Tibial nerve (tissue), 4 donors: ENCODE measurements at regions not wholly inside any gene's neighbourhood (a gene's known extent, or its start where the extent isn't known, plus 50 kb on each side); places are given as distances from the start of the nearest gene placed in this dataset.

Source experiments
- EP300 ChIP-seq, 2 donors: sonication (generic); formaldehyde crosslinking; IDR thresholded peaks; one replicate each; pipeline ENCODE4 v1.6.1; 2017; ENCODE audit warnings: antibody characterized with exemption in 2 of 2, mild to moderate bottlenecking in 1 of 2
- TF ChIP-seq, protein P1 (sequence below), 5 experiments: fragments of 200-600 bp in 3 of 5; fragments of 450-650 bp in 2 of 5; sonication (generic) in 3 of 5; IDR thresholded peaks; one replicate each; pipeline ENCODE4 v1.5.1; 2016 to 2019; ENCODE audit warnings: antibody characterized with exemption in 5 of 5, mild to moderate bottlenecking in 3 of 5, moderate library complexity in 2 of 5

DNA sequence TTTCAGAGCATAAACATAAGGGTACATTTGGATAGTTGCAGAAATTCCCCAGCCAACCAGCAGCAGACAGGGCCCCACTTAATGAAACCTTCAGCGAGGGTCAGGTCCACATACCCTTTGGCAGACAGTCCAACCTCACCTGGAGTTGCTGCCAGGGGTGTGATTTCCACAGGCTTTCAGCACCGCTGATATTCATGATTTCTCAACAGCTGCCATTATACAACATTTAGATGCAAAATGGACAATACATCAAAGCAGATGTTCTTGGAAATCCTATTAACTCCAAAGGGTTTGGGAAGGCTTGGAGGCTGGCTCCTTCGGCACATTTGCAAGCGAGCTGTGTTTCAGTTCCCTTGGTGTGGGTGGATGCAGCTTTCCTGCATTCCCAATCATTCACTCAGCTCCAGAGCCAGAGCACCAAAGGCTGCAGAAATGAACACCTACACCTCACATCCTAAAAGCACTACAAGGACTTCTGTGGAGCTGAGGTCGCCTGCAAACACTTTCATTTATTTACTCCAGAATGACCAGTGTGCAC, 147.2 kb upstream of the VSTM2B start:
- TF ChIP-seq, protein P1, sequence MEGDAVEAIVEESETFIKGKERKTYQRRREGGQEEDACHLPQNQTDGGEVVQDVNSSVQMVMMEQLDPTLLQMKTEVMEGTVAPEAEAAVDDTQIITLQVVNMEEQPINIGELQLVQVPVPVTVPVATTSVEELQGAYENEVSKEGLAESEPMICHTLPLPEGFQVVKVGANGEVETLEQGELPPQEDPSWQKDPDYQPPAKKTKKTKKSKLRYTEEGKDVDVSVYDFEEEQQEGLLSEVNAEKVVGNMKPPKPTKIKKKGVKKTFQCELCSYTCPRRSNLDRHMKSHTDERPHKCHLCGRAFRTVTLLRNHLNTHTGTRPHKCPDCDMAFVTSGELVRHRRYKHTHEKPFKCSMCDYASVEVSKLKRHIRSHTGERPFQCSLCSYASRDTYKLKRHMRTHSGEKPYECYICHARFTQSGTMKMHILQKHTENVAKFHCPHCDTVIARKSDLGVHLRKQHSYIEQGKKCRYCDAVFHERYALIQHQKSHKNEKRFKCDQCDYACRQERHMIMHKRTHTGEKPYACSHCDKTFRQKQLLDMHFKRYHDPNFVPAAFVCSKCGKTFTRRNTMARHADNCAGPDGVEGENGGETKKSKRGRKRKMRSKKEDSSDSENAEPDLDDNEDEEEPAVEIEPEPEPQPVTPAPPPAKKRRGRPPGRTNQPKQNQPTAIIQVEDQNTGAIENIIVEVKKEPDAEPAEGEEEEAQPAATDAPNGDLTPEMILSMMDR (IDR thresholded peaks at IDR 0.05) = no peak
- no peak for TF ChIP-seq EP300 (IDR thresholded peaks at IDR 0.05)
